Choroid plexus epithelial cell (primary cell): ENCODE measurements at regions not wholly inside any gene's neighbourhood (a gene's known extent, or its start where the extent isn't known, plus 50 kb on each side); places are given as distances from the start of the nearest gene placed in this dataset.
"Not testable (repeated sequence)": the region's sequence is repeated elsewhere in the genome, so short reads cannot be mapped to it uniquely, and the experiment has no call there.

ENCODE experiments used
- DNase-seq: peaks from one replicate; pipeline ENCODE4 v3.0.0-alpha.2; 2010; ENCODE audit warnings: low read depth
- H3K4me3 ChIP-seq: 2 replicates; pipeline ENCODE4 v1.5.1; 2011; ENCODE audit warnings: low read depth, mild to moderate bottlenecking, control low read depth, low read length, moderate library complexity
- TF ChIP-seq, protein P1 (sequence below): conservative IDR thresholded peaks from 2 replicates; pipeline ENCODE4 v1.5.1; 2011; ENCODE audit warnings: low read depth, mild to moderate bottlenecking, control low read depth, inconsistent platforms, low read length, moderate library complexity

DNA sequence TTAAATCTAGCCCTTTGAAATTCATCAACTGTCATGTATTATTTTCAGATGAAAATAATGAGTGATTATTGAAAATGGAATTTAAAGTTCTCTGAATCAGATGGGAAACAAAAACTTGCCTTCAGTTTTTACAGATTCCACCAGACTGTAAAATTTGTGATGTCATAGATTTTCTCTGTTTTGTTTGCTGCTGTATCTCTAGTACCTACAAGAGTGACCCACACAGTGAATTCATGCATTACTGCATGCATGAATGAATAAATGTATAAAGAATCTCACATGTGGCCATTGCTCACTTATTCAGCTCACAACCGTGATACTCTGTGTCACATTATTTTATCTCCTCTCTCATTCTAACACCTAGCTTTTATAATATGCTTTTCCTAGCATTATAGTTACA, 532.2 kb upstream of the AGA start:
- no peak for DNase-seq
- H3K4me3 ChIP-seq = no peak overlapping the region
- TF ChIP-seq, protein P1, sequence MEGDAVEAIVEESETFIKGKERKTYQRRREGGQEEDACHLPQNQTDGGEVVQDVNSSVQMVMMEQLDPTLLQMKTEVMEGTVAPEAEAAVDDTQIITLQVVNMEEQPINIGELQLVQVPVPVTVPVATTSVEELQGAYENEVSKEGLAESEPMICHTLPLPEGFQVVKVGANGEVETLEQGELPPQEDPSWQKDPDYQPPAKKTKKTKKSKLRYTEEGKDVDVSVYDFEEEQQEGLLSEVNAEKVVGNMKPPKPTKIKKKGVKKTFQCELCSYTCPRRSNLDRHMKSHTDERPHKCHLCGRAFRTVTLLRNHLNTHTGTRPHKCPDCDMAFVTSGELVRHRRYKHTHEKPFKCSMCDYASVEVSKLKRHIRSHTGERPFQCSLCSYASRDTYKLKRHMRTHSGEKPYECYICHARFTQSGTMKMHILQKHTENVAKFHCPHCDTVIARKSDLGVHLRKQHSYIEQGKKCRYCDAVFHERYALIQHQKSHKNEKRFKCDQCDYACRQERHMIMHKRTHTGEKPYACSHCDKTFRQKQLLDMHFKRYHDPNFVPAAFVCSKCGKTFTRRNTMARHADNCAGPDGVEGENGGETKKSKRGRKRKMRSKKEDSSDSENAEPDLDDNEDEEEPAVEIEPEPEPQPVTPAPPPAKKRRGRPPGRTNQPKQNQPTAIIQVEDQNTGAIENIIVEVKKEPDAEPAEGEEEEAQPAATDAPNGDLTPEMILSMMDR = no peak

DNA sequence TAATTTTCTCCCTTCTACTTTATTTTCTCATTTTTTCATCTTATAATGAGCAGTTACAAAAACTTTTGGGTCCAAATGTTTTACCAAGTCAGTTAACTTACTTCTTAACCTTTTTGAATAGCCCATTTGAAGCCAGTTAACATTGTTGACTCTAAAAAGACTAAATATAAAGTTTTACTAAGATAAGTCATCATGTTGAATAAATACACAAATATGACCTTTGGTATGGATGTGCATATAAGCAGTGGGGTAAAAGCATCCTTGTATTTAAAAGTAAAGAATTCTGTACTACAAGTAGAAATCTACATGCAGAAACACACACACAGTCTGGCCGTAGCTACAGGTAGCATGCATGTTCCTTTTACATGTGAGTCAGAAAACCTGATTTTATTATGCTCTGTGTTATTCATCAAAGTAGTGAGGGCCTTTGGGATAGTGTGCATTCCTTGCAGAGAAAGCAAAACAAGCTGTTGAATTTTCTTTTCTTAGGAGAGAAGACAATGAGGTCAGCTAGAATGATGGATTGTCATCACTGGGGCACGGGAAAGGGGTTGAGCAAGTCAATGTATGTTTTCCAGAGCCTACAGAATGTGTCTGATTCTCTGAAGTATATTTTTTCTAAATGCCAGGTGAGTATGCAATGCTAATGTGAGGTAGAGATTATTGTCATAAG, 533.2 kb upstream of the AGA start:
- TF ChIP-seq, protein P1 = no peak
- H3K4me3 ChIP-seq = no peak overlapping the region
- no peak for DNase-seq

DNA sequence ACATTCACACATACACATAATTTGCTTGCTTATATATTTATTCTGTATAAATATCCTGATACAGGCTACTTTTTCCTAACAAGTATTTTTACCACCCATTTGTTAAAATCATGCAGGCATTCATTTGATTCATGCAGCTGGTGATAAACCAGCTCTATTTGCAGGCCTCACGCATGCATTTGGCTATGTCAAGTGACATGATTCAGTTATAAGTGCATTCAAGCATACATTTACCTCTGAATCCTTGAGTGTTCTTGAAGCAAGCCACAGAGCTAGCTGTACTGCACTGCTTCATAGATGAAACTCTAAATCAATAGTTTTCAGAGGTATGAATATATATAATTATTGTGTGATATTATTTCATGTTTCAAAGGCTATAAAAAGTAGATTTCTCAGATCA, 544.0 kb upstream of the AGA start:
- H3K4me3 ChIP-seq = no peak overlapping the region
- DNase-seq = no peak
- TF ChIP-seq, protein P1 = no peak

DNA sequence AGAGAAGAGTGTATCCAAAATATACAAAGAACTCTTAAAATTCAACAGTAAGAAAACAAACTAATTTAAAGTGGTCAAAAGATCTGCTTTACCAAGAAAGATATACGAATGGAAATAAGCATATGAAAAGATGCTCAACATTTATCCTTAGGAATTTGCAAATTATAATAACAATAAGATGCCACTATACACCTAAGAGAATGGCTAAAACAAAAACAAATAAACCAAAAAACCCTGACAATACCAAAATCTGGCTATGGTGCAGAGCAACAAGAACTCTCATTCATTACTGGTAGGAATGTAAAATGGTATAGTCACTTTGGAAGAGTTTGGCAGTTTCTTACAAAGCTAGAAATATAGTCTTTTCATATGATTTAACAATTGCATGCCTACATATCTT, 545.7 kb upstream of the AGA start:
- H3K4me3 ChIP-seq = no peak overlapping the region
- TF ChIP-seq, protein P1 = no peak
- no peak for DNase-seq

DNA sequence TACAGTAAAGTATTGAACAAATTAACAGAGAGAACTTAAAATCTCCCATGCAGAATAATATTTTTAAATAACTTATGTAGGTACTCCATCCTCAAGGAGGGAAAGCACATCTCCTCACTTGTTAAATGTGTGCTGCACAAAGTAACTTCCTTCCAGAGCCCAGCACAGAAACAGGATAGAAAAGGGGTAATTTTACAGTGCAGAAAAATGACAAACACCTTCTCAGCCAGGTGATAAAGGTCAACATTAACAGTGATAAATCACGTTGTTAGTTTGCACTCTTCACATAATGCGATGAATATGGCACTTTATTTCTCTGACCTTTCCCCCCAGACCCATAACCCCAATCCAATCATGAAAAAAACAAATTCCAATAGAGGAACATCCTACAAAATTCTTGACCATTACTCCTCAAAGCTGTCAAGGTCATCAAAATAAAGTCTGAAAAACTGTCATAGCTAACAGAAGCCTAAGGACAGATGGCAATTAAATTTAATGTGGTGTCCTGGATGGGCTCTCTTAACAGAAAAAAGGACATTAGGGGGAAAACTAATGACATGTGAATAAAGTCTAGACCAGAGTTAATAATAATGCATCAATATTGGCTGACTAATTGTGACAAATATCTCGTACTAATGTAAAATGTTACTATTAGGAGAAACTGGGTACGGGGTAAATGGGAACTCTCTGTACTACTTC, 547.4 kb upstream of the AGA start:
- TF ChIP-seq, protein P1 = no peak
- no peak overlapping the region for H3K4me3 ChIP-seq
- no peak for DNase-seq

DNA sequence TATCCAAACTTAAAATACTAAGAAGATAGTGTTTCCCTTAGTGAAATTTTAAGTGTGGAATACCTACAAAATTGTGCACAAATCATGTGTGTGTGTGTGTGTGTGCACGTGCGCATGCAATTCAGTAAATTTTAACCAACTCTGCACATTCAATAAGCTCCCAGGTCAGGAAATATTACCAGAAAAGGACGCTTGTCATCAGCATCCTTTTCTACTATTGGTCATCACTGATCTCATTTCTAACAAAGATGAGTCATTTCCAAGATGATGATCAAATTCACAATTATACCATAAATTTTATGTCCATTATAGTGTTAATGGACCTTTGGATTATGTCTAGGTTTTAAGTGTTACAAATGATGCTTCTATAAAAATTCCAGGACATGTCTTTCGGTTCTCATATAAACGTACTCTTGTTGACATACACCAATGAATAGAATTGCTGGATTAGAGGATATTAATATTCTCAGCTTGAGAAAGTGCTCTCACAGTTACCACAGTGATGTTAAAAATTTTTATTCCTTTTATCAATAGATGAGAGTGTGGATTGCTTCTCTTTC, 560.9 kb upstream of the AGA start:
- no peak for DNase-seq
- TF ChIP-seq, protein P1 = no peak
- no peak overlapping the region for H3K4me3 ChIP-seq

DNA sequence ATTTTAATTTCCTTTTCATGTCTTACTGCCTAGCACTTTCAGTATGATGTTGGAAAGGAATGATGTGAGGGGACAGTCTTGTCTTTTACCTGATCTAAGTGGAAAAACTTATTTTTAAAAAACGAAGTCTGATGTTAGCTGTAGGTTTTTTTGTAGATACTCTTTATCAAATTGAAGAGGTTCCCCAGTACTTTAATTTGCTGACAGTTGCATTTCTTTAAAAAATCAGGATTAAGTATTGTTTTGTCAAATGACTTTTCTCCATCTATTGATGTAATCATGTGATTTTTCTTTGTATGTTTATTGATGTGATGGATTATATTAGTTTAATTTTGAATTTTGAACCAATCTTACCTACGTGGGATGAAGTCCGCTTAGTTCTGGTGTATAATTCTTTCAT, 568.4 kb upstream of the AGA start:
- TF ChIP-seq, protein P1 = no peak
- no peak for DNase-seq
- H3K4me3 ChIP-seq = no peak overlapping the region

DNA sequence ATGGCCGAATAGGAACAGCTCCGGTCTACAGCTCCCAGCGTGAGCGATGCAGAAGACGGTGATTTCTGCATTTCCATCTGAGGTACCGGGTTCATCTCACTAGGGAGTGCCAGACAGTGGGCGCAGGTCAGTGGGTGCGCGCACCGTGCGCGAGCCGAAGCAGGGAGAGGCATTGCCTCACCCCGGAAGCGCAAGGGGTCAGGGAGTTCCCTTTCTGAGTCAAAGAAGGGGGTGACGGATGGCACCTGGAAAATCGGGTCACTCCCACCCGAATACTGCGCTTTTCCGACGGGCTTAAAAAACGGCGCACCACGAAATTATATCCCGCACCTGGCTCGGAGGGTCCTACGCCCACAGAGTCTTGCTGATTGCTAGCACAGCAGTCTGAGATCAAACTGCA, 572.8 kb upstream of the AGA start:
- not testable (repeated sequence) for DNase-seq

More for the DNA sequence above, 572.8 kb upstream of the AGA start:
- not testable (repeated sequence) for H3K4me3 ChIP-seq
